GM19397 (cell line): ENCODE measurements at regions not wholly inside any gene's neighbourhood (a gene's known extent, or its start where the extent isn't known, plus 50 kb on each side); places are given as distances from the start of the nearest gene placed in this dataset.
A peak's percentile ranks its signal among the peaks of the same experiment; 100 is the strongest.
"Not testable (repeated sequence)": the region's sequence is repeated elsewhere in the genome, so short reads cannot be mapped to it uniquely, and the experiment has no call there.

Experiments used
- ATAC-seq: cut with Tn5 transposase; IDR thresholded peaks from one replicate; pipeline ENCODE4 v1.9.1; 2021; ENCODE audit warnings: mild to moderate bottlenecking, moderate library complexity; ENCODE audit not compliant: unreplicated experiment

DNA sequence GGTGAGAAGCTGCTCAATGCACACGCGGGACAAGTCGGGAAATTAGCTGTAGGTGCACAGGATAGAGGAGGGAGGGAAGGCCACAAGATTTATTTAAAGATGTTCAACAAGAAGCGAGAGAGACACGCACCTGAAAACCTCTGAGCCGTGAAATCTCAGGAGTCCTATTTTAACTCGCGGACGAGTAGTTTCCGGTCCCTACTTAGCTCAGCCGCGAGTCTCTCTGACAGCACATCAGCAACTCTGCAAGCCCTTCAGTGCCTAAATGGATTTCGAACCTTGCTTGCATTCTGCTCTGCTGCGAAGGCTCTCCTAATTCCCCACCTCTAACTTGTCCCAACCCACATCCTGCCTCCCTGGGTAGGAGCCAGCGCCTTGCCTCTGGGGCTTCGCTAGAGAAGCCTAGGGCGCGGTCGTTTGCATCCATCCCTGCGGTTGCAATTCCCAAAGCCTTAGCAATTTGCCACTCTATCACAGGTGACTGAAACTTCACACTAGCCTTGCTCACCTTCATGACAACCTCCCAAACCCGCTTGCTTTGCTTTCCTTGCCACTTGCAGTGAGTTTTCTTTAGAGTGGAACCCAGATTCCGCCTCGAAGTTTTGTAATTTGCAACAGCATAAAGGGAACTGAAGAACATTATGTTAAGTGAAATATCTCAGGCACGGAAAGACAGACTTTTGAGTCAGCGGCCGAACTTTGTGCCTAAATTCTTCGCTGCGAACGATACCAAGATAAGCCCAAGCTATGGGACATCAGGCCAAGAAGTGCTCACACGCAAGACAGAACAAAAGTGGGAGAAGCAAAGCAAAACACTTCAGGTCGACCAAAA is 202.8 kb downstream of the KDM5D start:
- peak; percentile 87 for ATAC-seq

DNA sequence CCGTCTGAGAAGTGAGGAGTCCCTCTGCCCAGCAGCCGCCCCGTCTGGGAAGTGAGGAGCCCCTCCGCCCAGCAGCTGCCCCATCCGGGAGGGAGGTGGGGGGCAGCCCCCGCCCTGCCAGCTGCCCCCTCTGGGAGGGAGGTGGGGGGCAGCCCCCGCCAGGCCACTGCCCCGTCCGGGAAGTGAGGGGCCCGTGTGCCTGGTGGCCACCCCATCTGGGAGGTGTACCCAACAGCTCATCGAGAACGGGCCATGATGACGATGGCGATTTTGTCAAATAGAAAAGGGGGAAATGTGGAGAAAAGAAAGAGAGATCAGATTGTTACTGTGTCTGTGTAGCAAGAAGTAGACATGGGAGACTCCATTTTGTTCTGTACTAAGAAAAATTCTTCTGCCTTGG is 208.8 kb downstream of the KDM5D start:
- not testable (repeated sequence) for ATAC-seq

DNA sequence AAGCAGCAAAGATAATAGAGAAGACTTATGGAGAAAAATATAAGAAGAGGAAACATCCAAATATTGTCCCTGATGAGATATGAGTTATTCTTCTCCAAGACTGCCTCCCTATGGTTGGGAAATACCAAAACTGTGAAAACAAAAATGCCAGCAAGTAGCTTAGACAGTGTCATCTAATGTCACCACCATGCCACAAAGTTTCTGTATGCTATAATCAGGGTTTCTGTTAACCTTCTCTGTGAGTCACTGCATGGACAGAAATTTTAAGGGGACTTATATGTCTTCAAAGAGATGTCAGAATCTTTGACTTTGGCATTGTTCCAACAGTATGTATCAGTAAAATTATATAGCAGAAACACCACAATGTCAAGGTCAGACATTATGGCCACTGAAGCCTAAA is 222.6 kb downstream of the KDM5D start:
- ATAC-seq: no peak

DNA sequence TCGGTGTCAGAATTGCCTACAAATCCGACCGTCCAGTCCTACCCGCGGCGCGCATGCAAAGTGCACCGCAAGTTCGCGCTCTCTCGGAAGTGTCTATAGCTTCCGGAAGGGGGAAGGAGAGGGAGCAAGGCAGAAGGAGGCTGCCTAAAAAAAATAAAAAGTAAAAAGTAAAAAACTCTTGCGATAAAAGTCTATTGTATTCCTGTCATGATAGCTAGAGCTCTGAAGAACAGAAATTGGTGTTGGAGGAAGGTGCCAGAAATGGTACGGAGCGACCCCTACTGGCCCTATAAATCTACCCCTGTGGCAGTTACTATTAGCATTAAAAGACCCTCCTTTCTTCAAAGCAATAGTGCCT is 241.5 kb downstream of the KDM5D start:
- ATAC-seq: no peak

DNA sequence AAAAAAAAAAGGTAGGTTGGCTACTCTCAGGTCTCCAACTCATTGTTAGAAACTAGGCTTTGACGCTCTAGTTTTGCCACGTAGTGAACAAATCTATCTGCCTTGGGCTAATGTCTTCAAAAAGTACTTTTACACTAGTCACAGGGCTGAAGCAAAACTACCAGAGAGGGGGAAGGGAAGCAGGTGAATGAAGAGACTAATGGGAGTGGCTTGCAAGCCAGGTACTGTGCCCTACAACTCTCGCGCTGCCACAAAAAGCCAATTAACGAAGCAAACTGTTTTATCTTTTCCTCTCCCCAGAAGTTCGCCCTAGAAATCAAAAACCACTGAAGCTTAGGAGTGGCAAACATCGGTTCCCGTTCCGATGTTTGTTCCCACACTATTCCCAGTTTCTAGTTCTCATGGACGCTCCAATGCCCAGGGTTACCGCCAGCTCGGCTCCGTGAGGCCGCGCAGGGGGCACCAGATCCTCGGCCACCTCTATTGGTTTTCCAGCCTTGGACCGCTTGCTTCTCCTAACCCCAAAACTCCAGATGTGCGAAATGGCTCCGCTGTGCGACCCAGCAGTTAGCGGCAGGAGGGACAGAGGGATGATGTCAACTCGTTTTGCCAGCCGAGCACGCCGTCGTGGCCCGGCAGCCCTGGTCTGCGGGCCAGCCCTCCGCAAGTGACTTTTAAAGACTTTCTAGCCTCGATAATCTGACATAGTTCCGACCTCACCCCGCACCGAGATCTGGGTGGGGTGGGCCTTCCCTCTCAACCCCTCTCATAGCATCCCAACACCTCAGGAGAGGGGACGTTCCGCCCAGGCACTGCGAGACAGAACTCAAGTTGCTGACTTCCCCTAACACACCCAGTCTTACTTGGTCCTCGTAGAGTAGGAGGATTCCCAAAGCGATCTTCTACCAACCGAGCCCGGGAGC is 242.1 kb downstream of the KDM5D start:
- ATAC-seq: no peak

DNA sequence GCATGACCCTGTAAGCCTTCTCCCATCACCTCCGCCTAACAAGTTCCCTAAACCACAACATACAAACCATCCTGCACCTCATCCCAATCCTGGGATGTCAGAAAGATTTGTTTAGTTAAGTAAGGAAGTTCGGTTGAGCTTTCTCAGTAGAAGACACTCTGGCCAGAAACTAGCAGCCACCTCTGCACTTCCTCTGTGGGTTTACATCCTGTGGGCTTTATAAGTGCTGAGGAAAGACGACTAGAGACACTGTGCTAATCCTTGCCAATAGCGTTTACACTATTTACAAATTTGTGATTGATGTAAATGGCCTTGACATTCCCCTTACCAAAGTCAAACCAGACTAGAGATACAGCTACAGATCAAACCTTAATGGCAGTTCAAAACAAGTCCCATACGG is 246.0 kb downstream of the KDM5D start:
- no peak for ATAC-seq

DNA sequence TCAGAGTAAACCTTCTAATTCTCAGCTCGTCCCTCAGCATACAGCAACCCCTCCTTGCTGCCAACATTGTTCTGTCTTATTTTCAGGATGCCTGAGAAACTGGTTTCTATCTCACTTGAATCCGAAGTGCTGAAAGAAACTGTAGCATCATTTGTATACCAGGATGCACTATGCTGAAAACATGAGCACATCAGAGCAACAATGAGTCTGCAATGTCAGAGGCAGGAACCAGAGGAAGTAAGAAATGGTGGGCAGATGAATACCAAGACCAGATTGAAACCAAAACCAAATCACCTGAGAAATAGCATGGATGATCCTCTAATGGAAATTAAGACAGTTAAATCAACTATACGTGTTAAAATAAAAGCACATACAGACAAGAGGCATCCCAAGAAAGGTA is 257.0 kb downstream of the KDM5D start:
- ATAC-seq: no peak

DNA sequence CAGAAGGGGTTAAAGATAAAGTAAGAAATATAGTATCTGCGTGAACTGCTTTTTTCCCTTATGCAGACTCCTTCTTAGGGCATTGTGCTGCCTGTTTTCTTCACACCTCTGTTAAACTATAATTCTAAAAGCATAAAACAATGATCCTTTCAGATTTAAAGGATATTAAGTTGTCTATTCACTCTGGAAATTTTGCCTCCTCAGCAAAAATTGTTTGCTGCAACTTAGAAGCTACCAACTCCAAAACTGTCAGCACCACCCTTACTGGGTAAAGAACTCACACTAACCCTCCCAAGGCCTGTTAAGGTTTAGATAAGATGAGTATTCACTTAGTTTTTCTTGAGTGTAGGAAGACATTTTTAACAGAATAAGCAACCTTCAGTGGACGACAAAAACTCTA is 259.5 kb downstream of the KDM5D start:
- no peak for ATAC-seq

DNA sequence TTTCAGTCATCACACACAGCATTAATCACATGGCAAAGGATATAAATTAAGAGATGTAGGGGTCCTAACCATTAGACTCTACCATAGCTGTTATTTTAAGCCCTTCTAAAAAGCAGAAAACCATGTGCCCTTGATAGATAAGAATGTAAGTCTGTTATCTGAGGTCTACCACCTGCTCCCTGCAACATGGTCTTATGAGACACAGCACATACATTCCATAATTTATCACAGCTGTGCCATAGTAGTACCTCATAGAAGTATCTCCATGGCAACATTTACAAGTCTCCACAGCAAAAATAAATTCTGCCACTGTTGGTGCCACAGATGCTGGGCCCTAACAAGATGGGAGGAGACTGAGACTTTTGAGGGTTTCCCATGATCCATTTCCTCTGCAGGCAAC is 265.4 kb downstream of the KDM5D start:
- ATAC-seq: no peak

DNA sequence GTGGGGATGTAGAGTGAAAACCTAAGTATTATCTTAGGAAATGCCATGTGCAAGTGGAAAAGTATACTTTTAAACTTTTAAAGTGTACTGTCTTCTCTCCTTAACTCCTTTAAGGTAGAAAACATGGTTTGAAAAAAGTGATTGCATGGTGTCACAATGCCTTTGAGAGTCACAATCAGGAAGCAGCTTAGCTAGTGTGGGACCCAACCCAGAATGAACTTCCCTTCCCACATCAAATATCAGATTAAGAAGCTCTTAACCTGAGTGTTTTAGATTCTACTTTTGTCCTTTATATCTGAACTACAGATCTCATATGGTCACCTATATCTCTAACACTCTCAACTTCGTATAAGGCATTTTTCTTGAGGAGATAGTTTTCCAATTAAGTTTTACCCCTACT is 266.6 kb downstream of the KDM5D start:
- no peak for ATAC-seq

DNA sequence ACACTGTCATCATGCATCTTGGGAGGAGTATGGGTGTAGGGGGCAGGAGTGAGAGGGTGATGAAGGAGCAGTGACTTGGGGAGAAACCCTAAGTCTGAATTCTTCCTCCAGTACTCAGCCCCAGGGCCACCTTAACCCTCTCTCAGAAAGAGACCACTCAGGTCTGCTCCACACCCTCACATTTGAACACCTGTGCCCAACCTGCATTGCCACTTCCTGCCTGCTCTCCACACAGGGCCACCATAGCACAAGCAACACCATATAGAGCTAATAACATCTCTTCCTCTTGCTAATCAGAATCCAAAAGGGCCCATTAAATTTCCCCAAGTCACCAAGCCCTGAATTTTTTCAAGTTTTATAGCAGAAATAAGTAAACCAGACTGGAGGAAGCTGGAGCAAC is 278.7 kb downstream of the KDM5D start:
- no peak for ATAC-seq

DNA sequence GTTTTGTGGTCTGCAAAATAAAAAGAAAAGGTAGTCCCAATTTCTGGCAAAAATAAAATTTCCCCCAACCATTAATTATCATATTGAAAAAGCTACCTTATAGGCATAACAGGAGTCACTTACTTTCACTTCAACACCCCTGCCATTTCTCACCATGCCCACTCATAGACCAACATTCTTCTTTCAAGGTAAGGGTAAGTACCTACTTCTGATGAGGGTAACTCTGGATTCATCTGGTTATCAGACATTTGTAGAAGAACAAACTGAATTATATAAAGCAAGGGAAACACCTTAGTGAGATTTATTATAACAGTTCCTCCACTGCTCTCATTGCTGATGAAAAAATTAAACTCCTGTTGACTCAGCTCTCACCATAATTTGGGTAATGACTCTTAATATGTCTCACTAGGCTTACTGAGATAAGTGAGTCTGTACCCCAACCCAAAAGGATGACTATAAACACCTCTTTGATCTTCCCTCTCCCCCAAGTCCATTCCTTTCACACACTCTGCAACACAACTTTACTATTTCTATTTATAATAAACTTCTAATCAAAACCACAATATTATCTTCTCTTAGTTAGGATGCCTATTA is 287.6 kb downstream of the KDM5D start:
- no peak for ATAC-seq

DNA sequence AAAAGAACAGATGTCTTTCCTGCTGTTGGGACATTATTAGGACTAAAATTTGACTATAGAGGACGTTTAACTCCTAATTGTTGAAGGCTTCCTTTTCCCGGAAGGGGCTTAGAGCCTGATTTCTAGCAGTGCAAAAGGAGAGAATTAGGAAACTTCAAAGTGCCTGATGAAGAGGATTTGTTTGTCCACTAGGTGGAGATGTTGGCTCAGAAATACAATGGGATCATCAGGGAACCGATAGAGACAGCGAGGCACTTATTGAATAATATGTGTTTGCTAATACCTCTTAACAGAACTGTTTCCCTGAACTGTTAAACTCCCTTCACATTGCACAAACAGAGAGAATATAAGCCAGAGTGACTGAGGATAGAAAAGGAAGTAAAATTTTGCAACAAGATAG is 311.5 kb downstream of the KDM5D start:
- ATAC-seq: no peak

DNA sequence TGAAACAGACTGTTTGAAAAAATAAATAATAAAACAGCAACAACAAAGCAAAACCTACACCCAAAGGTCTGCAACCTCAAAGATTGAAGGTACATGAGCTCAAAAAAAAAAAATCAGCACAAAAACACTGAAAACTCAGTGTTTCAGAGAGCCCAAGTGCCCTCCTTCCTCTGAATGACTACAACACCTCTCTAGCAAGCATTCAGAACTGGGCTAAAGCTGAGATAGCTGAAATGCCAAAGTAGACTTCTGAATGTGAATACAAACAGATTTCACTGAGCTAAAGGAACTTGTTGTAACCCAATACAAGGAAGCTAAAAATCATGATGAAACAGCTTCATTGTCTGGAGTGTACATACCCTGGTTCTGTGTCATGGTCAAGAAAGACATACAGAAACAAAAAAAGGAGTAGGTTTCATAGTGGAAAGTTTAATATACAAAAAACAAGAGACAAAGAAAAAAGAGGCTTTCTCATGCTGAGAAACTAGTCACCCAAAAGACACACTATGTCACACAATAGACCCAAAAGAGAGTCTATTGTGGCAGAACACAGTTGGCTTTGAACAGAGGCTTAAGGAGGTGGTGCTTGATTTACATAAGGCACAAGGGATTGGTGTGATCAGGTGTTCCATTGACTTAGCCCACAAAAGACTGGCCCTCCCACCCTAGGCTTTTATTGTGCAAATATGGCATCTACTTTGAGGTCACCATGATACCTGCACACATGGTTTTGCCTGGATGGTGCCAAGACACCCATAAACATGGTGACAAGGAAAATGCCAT is 316.6 kb downstream of the KDM5D start:
- no peak for ATAC-seq

DNA sequence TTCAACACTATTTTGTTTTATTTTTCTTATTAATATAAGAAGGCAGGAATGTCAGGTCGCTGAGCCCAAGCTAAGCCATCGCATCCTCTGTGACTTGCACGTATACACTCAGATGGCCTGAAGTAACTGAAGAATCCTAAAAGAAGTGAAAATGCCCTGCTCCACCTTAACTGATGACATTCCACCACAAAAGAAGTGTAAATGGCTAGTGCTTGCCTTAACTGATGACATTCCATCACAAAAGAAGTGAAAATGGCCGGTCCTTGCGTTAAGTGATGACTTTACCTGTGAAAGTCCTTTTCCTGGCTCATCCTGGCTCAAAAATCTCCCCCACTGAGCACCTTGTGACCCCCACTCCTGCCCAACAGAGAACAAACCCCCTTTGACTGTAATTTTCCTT is 317.3 kb downstream of the KDM5D start:
- not testable (repeated sequence) for ATAC-seq

DNA sequence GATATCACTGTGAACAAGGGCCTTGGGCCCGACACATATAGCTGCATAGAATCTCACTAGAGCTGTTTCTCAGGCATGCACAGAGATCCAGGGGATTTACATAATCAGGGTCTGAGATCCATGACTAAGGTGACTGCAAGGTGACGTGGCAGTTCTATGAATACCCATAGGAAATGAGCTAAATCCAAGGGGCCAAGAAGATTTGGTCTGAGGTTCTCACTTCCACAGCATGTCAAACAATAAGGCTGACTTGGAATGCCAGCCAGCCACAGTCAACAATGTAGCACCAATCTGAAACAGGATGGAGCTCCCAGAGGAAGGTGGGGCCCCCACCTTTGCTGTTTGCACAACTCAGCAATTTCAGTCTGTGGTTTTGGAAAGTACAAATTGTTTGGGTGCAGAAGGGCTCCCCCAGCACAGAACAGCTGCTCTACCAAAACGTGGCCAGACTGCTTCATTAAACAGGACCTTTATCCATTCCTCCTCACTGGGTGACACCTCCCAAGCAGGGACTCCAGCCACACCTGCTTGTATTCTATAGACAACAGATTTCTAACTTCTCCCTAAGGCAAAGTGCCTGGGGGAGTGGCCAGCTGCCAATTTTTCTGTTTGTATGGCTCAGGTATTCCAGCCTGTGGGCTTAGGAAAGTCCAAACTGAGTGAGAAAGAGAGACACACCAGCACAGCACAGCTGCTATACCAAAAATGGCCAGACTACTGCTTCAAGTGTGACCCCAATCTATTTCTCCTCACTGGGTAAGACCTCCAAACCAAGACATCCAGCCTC is 333.4 kb downstream of the KDM5D start:
- ATAC-seq: no peak

DNA sequence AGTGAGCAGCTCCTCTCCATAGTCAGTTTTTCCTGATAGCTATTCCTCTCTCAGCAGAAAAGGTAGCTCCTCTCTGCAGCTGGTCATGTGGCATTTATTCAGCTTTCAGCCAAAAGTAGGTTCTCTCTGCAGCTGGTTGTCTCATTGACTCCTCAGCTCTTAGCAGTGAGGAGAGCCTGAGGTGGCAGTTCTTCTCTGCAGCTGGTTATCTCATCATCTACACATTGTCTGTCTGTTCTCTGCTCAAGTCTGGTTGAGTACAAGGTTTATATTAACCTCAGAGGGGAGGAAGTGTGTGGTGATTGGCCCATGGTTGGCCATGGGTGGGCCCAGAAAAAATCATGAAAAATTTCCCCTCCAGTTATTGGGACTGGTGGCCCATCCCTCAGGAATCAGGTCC is 338.3 kb downstream of the KDM5D start:
- ATAC-seq: no peak

DNA sequence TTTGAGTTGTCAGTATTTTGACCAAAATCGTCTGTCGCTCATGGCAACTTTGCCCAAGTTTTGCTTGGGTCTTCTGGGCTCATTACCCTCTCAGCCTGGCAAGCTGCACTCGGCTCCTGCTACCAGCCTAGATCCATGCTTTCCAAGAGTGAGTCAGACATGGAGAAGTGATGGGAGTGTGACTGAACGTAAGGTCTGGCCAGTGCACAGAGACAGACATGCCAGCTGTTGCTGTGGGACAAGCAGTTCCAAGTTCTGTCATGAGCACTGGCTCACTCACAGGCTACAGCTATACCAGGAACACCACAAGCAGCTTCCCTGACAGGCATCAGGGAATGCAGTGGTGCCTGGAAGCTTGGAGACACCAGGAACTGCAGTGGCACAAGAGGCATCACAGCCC is 338.9 kb downstream of the KDM5D start:
- ATAC-seq: no peak

DNA sequence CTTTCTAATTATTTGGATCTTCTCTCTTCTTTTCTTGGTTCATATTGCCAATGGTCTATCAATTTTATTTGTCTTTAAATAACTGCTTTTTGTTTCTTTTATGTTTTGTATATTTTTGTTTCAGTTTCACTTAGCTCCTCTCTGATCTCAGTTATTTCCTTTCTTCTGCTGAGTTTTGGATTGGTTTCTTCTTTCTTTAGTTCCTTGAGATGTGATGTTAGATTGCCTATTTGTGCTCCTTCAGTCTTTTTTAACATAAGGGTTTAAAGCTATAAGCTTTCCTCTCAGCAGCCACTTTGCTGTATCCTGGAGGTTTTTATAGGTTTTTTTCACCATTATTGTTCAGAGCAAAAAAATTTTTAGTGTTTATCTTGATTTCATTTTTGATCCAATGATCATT is 351.6 kb downstream of the KDM5D start:
- no peak for ATAC-seq

DNA sequence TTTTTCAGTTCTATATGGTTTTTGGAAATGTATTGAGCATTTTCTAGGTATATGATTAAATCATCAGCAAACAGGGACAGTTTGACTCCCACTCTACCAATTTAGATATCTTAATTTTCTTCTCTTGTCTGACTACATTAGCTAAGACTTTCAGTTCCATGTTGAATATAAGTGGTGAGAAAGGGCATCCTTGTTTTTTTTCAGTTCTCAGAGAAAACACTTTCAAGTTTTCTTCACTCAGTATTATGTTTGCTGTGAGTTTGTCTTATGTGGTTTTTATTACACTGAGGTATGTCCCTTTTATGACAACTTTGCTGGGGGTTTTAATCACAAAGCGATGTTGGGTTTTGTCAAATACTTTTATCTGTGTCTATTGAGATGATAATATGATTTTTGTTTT is 352.6 kb downstream of the KDM5D start:
- ATAC-seq: no peak
